ENCODE measurements at regions not wholly inside any gene's neighbourhood (a gene's known extent, or its start where the extent isn't known, plus 50 kb on each side); places are given as distances from the start of the nearest gene placed in this dataset.
A peak's percentile ranks its signal among the peaks of the same experiment; 100 is the strongest.

GRCh38 chr5:56673171-56673570, 142.2 kb upstream of the MAP3K1 start:
- Histone ChIP-seq H3K4me3 (ENCODE audit: low read depth, low read length) (no peak overlapping the region), H3K27me3 (ENCODE audit: control insufficient read depth, insufficient read depth, low read length) (no peaks in the 10 kb centered on the region), H3K9me3 (ENCODE audit: control insufficient read depth in 2 of 2, low read length in 2 of 2) (no peaks in the 10 kb centered on the region), H3K4me1 (ENCODE audit: control insufficient read depth, insufficient read depth, low read length, poor library complexity, severe bottlenecking) (peaks cover 37% of the 10 kb centered on the region), H3K36me3 (ENCODE audit: control insufficient read depth, insufficient read depth, low read length) (no peaks in the 10 kb centered on the region), H3K27ac (ENCODE audit: insufficient read depth, low read length, poor library complexity, severe bottlenecking) (no peak overlapping the region)
- DNase-seq (peak in 1 of 3 donors; percentile 61), ATAC-seq (ENCODE audit: low read depth in 2 of 2) (no peak)
- no peaks in the 10 kb centered on the region for H3K36me3 Mint-ChIP-seq
- peak overlapping the region in 2 of 4 donors; percentile 6 to 33 for H3K4me3 Mint-ChIP-seq
- peaks cover 0 to 9% (median 0%) of the 10 kb centered on the region in 7 donors for H3K9me3 Mint-ChIP-seq
- peak overlapping the region; percentile 3 to 61 (median 27) for H3K27ac Mint-ChIP-seq
- peaks cover 29 to 72% (median 41%) of the 10 kb centered on the region in 4 donors for H3K4me1 Mint-ChIP-seq
- H3K27me3 Mint-ChIP-seq = no peaks in the 10 kb centered on the region

- H3K4me1 Mint-ChIP-seq = peaks cover 33 to 71% (median 44%) of the 10 kb centered on the region in 4 donors
- no peak overlapping the region for H3K4me3 Mint-ChIP-seq
- Histone ChIP-seq H3K27ac (ENCODE audit: insufficient read depth, low read length, poor library complexity, severe bottlenecking) (no peak overlapping the region), H3K4me1 (ENCODE audit: control insufficient read depth, insufficient read depth, low read length, poor library complexity, severe bottlenecking) (peaks cover 37% of the 10 kb centered on the region), H3K27me3 (ENCODE audit: control insufficient read depth, insufficient read depth, low read length) (no peaks in the 10 kb centered on the region), H3K36me3 (ENCODE audit: control insufficient read depth, insufficient read depth, low read length) (no peaks in the 10 kb centered on the region), H3K9me3 (ENCODE audit: control insufficient read depth in 2 of 2, low read length in 2 of 2) (no peaks in the 10 kb centered on the region), H3K4me3 (ENCODE audit: low read depth, low read length) (no peak overlapping the region)
- H3K36me3 Mint-ChIP-seq = no peaks in the 10 kb centered on the region
- H3K9me3 Mint-ChIP-seq = peaks cover 0 to 9% (median 0%) of the 10 kb centered on the region in 7 donors
- no peaks in the 10 kb centered on the region for H3K27me3 Mint-ChIP-seq
- DNase-seq (no peak), ATAC-seq (ENCODE audit: low read depth in 2 of 2) (no peak)
- H3K27ac Mint-ChIP-seq = peak overlapping the region in 2 of 3 donors; percentile 92 to 99
These were observed 143.8 kb upstream of the MAP3K1 start for GRCh38 chr5:56671571-56671970.

GRCh38 chr5:56670916-56671315, 144.4 kb upstream of the MAP3K1 start:
- H3K4me1 Mint-ChIP-seq = peaks cover 31 to 64% (median 43%) of the 10 kb centered on the region in 4 donors
- H3K27ac Mint-ChIP-seq = peak overlapping the region in 2 of 3 donors; percentile 92 to 99
- no peaks in the 10 kb centered on the region for H3K36me3 ChIP-seq (ENCODE audit: control insufficient read depth, insufficient read depth, low read length)
- H3K36me3 Mint-ChIP-seq = no peaks in the 10 kb centered on the region
- no peaks in the 10 kb centered on the region for H3K27me3 Mint-ChIP-seq
- no peak overlapping the region for H3K4me3 Mint-ChIP-seq
- peak overlapping the region; percentile 74 for H3K27ac ChIP-seq (ENCODE audit: insufficient read depth, low read length, poor library complexity, severe bottlenecking)
- ATAC-seq (ENCODE audit: low read depth in 2 of 2) (no peak), DNase-seq (no peak)
- H3K4me1 ChIP-seq (ENCODE audit: control insufficient read depth, insufficient read depth, low read length, poor library complexity, severe bottlenecking) = peaks cover 37% of the 10 kb centered on the region
- peaks cover 0 to 9% (median 0%) of the 10 kb centered on the region in 7 donors for H3K9me3 Mint-ChIP-seq
- no peaks in the 10 kb centered on the region for H3K27me3 ChIP-seq (ENCODE audit: control insufficient read depth, insufficient read depth, low read length)
- no peaks in the 10 kb centered on the region for H3K9me3 ChIP-seq (ENCODE audit: control insufficient read depth in 2 of 2, low read length in 2 of 2)
- peak overlapping the region; percentile 38 for H3K4me3 ChIP-seq (ENCODE audit: low read depth, low read length)

- H3K27me3 Mint-ChIP-seq = no peaks in the 10 kb centered on the region
- DNase-seq (peak in 2 of 3 donors; percentile 56 to 89), ATAC-seq (ENCODE audit: low read depth in 2 of 2) (peak; percentile 85 to 93)
- peaks cover 0 to 9% (median 1%) of the 10 kb centered on the region in 7 donors for H3K9me3 Mint-ChIP-seq
- H3K4me3 Mint-ChIP-seq = peak overlapping the region; percentile 31 to 85 (median 75)
- H3K9me3 ChIP-seq (ENCODE audit: control insufficient read depth in 2 of 2, low read length in 2 of 2) = peaks cover 0 to 2% of the 10 kb centered on the region in 2 experiments
- H3K27me3 ChIP-seq (ENCODE audit: control insufficient read depth, insufficient read depth, low read length) = no peaks in the 10 kb centered on the region
- H3K27ac ChIP-seq (ENCODE audit: insufficient read depth, low read length, poor library complexity, severe bottlenecking) = peak overlapping the region; percentile 74
- H3K36me3 Mint-ChIP-seq = no peaks in the 10 kb centered on the region
- H3K4me1 ChIP-seq (ENCODE audit: control insufficient read depth, insufficient read depth, low read length, poor library complexity, severe bottlenecking) = peaks cover 37% of the 10 kb centered on the region
- H3K27ac Mint-ChIP-seq = peak overlapping the region; percentile 92 to 99 (median 96)
- H3K4me3 ChIP-seq (ENCODE audit: low read depth, low read length) = peak overlapping the region; percentile 38
- H3K36me3 ChIP-seq (ENCODE audit: control insufficient read depth, insufficient read depth, low read length) = no peaks in the 10 kb centered on the region
- peaks cover 28 to 62% (median 43%) of the 10 kb centered on the region in 4 donors for H3K4me1 Mint-ChIP-seq
These were observed 145.5 kb upstream of the MAP3K1 start for GRCh38 chr5:56669534-56670483.

GRCh38 chr5:56668996-56669395, 146.4 kb upstream of the MAP3K1 start:
- Mint-ChIP-seq H3K27ac (peak overlapping the region in 1 of 3 donors; percentile 92), H3K4me1 (peaks cover 22 to 60% (median 39%) of the 10 kb centered on the region in 4 donors), H3K36me3 (no peaks in the 10 kb centered on the region), H3K9me3 (peaks cover 0 to 9% (median 2%) of the 10 kb centered on the region in 7 donors), H3K27me3 (no peaks in the 10 kb centered on the region), H3K4me3 (peak overlapping the region in 2 of 4 donors; percentile 13 to 27)
- Histone ChIP-seq H3K27ac (ENCODE audit: insufficient read depth, low read length, poor library complexity, severe bottlenecking) (peak overlapping the region; percentile 74), H3K4me3 (ENCODE audit: low read depth, low read length) (no peak overlapping the region), H3K27me3 (ENCODE audit: control insufficient read depth, insufficient read depth, low read length) (no peaks in the 10 kb centered on the region), H3K36me3 (ENCODE audit: control insufficient read depth, insufficient read depth, low read length) (no peaks in the 10 kb centered on the region), H3K4me1 (ENCODE audit: control insufficient read depth, insufficient read depth, low read length, poor library complexity, severe bottlenecking) (peaks cover 37% of the 10 kb centered on the region), H3K9me3 (ENCODE audit: control insufficient read depth in 2 of 2, low read length in 2 of 2) (peaks cover 0 to 4% of the 10 kb centered on the region in 2 experiments)
- no peak for ATAC-seq (ENCODE audit: low read depth in 2 of 2)
- no peak for DNase-seq

GRCh38 chr5:56667692-56668091, 147.7 kb upstream of the MAP3K1 start:
- H3K27me3 ChIP-seq (ENCODE audit: control insufficient read depth, insufficient read depth, low read length) = no peaks in the 10 kb centered on the region
- no peak for DNase-seq
- H3K27ac Mint-ChIP-seq = no peak overlapping the region
- no peaks in the 10 kb centered on the region for H3K36me3 ChIP-seq (ENCODE audit: control insufficient read depth, insufficient read depth, low read length)
- peaks cover 27% of the 10 kb centered on the region for H3K4me1 ChIP-seq (ENCODE audit: control insufficient read depth, insufficient read depth, low read length, poor library complexity, severe bottlenecking)
- no peak overlapping the region for H3K4me3 Mint-ChIP-seq
- peaks cover 0 to 4% of the 10 kb centered on the region in 2 experiments for H3K9me3 ChIP-seq (ENCODE audit: control insufficient read depth in 2 of 2, low read length in 2 of 2)
- H3K27ac ChIP-seq (ENCODE audit: insufficient read depth, low read length, poor library complexity, severe bottlenecking) = no peak overlapping the region
- H3K4me1 Mint-ChIP-seq = peaks cover 11 to 53% (median 35%) of the 10 kb centered on the region in 4 donors
- no peaks in the 10 kb centered on the region for H3K27me3 Mint-ChIP-seq
- H3K9me3 Mint-ChIP-seq = peaks cover 0 to 3% (median 0%) of the 10 kb centered on the region in 7 donors
- no peaks in the 10 kb centered on the region for H3K36me3 Mint-ChIP-seq
- H3K4me3 ChIP-seq (ENCODE audit: low read depth, low read length) = no peak overlapping the region
- ATAC-seq (ENCODE audit: low read depth in 2 of 2) = no peak

- H3K4me1 ChIP-seq (ENCODE audit: control insufficient read depth, insufficient read depth, low read length, poor library complexity, severe bottlenecking) = peaks cover 32% of the 10 kb centered on the region
- H3K4me3 ChIP-seq (ENCODE audit: low read depth, low read length) = no peak overlapping the region
- Mint-ChIP-seq H3K27me3 (no peaks in the 10 kb centered on the region), H3K9me3 (peaks cover 0 to 3% (median 0%) of the 10 kb centered on the region in 7 donors), H3K27ac (peak overlapping the region in 2 of 3 donors; percentile 81 to 87), H3K4me3 (no peak overlapping the region), H3K36me3 (no peaks in the 10 kb centered on the region), H3K4me1 (peaks cover 12 to 51% (median 35%) of the 10 kb centered on the region in 4 donors)
- ATAC-seq (ENCODE audit: low read depth in 2 of 2) = no peak
- no peak overlapping the region for H3K27ac ChIP-seq (ENCODE audit: insufficient read depth, low read length, poor library complexity, severe bottlenecking)
- peaks cover 0 to 4% of the 10 kb centered on the region in 2 experiments for H3K9me3 ChIP-seq (ENCODE audit: control insufficient read depth in 2 of 2, low read length in 2 of 2)
- DNase-seq = no peak
- H3K36me3 ChIP-seq (ENCODE audit: control insufficient read depth, insufficient read depth, low read length) = no peaks in the 10 kb centered on the region
- no peaks in the 10 kb centered on the region for H3K27me3 ChIP-seq (ENCODE audit: control insufficient read depth, insufficient read depth, low read length)
These were observed 148.4 kb upstream of the MAP3K1 start for GRCh38 chr5:56666901-56667300.

Measured in CD4-positive, CD25-positive, alpha-beta regulatory T cell (primary cell).